Endodermal cell (in vitro differentiated cells): ENCODE measurements at regions not wholly inside any gene's neighbourhood (a gene's known extent, or its start where the extent isn't known, plus 50 kb on each side); places are given as distances from the start of the nearest gene placed in this dataset.
A peak's percentile ranks its signal among the peaks of the same experiment; 100 is the strongest.

Experiments
- DNase-seq: peaks from one replicate; pipeline ENCODE4 v3.0.0-alpha.2; 2017
- H3K27ac ChIP-seq: 2 replicates; pipeline ENCODE4 v1.5.1; 2013; ENCODE audit warnings: mild to moderate bottlenecking, low read depth, low read length, moderate library complexity
- H3K27me3 ChIP-seq: 2 replicates; pipeline ENCODE4 v1.6.1; 2013; ENCODE audit warnings: mild to moderate bottlenecking, low read length, moderate library complexity; ENCODE audit not compliant: insufficient read depth, control insufficient read depth, poor library complexity, severe bottlenecking
- H3K36me3 ChIP-seq: 2 replicates; pipeline ENCODE4 v1.7.0; 2013; ENCODE audit warnings: mild to moderate bottlenecking, low read length, moderate library complexity; ENCODE audit not compliant: control insufficient read depth, insufficient read depth
- H3K4me1 ChIP-seq: one replicate; pipeline ENCODE4 v1.7.0; 2013; ENCODE audit warnings: low read length; ENCODE audit not compliant: control insufficient read depth, insufficient read depth
- H3K4me3 ChIP-seq: 2 replicates; pipeline ENCODE4 v1.5.1; 2013; ENCODE audit warnings: mild to moderate bottlenecking, low read length, moderate library complexity
- H3K9ac ChIP-seq: 2 replicates; pipeline ENCODE4 v1.6.1; 2013; ENCODE audit warnings: mild to moderate bottlenecking, low read length, moderate library complexity; ENCODE audit not compliant: poor library complexity, severe bottlenecking; ENCODE audit errors: extremely low read depth
- H3K9me3 ChIP-seq: 2 replicates; pipeline ENCODE4 v1.6.1; 2013; ENCODE audit warnings: mild to moderate bottlenecking, low read length, moderate library complexity; ENCODE audit not compliant: control insufficient read depth
- H3K27ac Mint-ChIP-seq: 2 replicates; pipeline ENCODE4 v1.8.0; 2020; ENCODE audit warnings: mixed read lengths
- H3K27me3 Mint-ChIP-seq: 2 replicates; pipeline ENCODE4 v1.8.0; 2021; ENCODE audit warnings: mild to moderate bottlenecking, mixed read lengths; ENCODE audit not compliant: insufficient read depth
- H3K36me3 Mint-ChIP-seq: 2 replicates; pipeline ENCODE4 v1.8.0; 2020; ENCODE audit warnings: low read depth, mixed read lengths
- H3K4me1 Mint-ChIP-seq: 2 replicates; pipeline ENCODE4 v1.8.0; 2020; ENCODE audit warnings: mixed read lengths
- H3K4me3 Mint-ChIP-seq: 2 replicates; pipeline ENCODE4 v1.8.0; 2020; ENCODE audit warnings: mild to moderate bottlenecking, moderate library complexity, mixed read lengths
- H3K9me3 Mint-ChIP-seq: 2 replicates; pipeline ENCODE4 v1.8.0; 2020; ENCODE audit warnings: mild to moderate bottlenecking, mixed read lengths
- WGBS, 2 experiments: methylation state at CpG; one replicate each; pipeline versions ENCODE4 v1.1.5 to v1.1.7; 2013; ENCODE audit warnings: missing lambda C conversion rate in 2 of 2, mixed read lengths in 1 of 2; ENCODE audit not compliant: insufficient coverage in 1 of 2, insufficient read length in 1 of 2; 5-methylcytosine and 5-hydroxymethylcytosine counted together
- TF ChIP-seq, protein P1 (sequence below): fragments of 200-600 bp; sonication (generic); conservative IDR thresholded peaks from 2 replicates; pipeline ENCODE4 v1.5.0; 2021; ENCODE audit warnings: antibody characterized with exemption, mild to moderate bottlenecking

GRCh38 chr16:61195006-61195405 lies 841.2 kb downstream of the CDH8 start:
- Mint-ChIP-seq H3K27ac (no peak overlapping the region), H3K4me1 (no peaks in the 10 kb centered on the region), H3K36me3 (no peaks in the 10 kb centered on the region), H3K9me3 (peaks cover 12% of the 10 kb centered on the region), H3K27me3 (no peaks in the 10 kb centered on the region), H3K4me3 (no peak overlapping the region)
- TF ChIP-seq, protein P1, sequence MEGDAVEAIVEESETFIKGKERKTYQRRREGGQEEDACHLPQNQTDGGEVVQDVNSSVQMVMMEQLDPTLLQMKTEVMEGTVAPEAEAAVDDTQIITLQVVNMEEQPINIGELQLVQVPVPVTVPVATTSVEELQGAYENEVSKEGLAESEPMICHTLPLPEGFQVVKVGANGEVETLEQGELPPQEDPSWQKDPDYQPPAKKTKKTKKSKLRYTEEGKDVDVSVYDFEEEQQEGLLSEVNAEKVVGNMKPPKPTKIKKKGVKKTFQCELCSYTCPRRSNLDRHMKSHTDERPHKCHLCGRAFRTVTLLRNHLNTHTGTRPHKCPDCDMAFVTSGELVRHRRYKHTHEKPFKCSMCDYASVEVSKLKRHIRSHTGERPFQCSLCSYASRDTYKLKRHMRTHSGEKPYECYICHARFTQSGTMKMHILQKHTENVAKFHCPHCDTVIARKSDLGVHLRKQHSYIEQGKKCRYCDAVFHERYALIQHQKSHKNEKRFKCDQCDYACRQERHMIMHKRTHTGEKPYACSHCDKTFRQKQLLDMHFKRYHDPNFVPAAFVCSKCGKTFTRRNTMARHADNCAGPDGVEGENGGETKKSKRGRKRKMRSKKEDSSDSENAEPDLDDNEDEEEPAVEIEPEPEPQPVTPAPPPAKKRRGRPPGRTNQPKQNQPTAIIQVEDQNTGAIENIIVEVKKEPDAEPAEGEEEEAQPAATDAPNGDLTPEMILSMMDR = no peak
- no peaks in the 10 kb centered on the region for H3K27me3 ChIP-seq
- no peak for DNase-seq
- no peak overlapping the region for H3K4me3 ChIP-seq
- H3K27ac ChIP-seq = no peak overlapping the region
- H3K9ac ChIP-seq = no peak overlapping the region
- H3K4me1 ChIP-seq = no peaks in the 10 kb centered on the region
- H3K9me3 ChIP-seq = no peaks in the 10 kb centered on the region
- H3K36me3 ChIP-seq = no peaks in the 10 kb centered on the region

GRCh38 chr16:61194573-61194972 lies 841.7 kb downstream of the CDH8 start:
- Histone ChIP-seq H3K36me3 (no peaks in the 10 kb centered on the region), H3K27ac (no peak overlapping the region), H3K4me1 (no peaks in the 10 kb centered on the region), H3K9me3 (no peaks in the 10 kb centered on the region), H3K9ac (no peak overlapping the region), H3K4me3 (no peak overlapping the region), H3K27me3 (no peaks in the 10 kb centered on the region)
- no peaks in the 10 kb centered on the region for H3K4me1 Mint-ChIP-seq
- no peak overlapping the region for H3K27ac Mint-ChIP-seq
- no peak for DNase-seq
- no peaks in the 10 kb centered on the region for H3K36me3 Mint-ChIP-seq
- TF ChIP-seq, protein P1 = no peak
- H3K9me3 Mint-ChIP-seq = peaks cover 11% of the 10 kb centered on the region
- H3K4me3 Mint-ChIP-seq = no peak overlapping the region
- H3K27me3 Mint-ChIP-seq = no peaks in the 10 kb centered on the region

- no peak overlapping the region for H3K9ac ChIP-seq
- no peak for DNase-seq
- Mint-ChIP-seq H3K4me3 (no peak overlapping the region), H3K4me1 (peaks cover 6% of the 10 kb centered on the region), H3K9me3 (no peaks in the 10 kb centered on the region), H3K27ac (no peak overlapping the region), H3K36me3 (no peaks in the 10 kb centered on the region), H3K27me3 (no peaks in the 10 kb centered on the region)
- H3K4me3 ChIP-seq = no peak overlapping the region
- no peaks in the 10 kb centered on the region for H3K36me3 ChIP-seq
- no peaks in the 10 kb centered on the region for H3K27me3 ChIP-seq
- WGBS, 2 experiments = 68% methylated on average over 1 of the region's 1 CpG; no CpG with 5 or more reads in 1 of the 2 experiments
- no peaks in the 10 kb centered on the region for H3K9me3 ChIP-seq
- H3K27ac ChIP-seq = peak overlapping the region; percentile 24
- TF ChIP-seq, protein P1 = no peak
- no peaks in the 10 kb centered on the region for H3K4me1 ChIP-seq
Measured at GRCh38 chr16:61182391-61182790, 853.8 kb downstream of the CDH8 start.
